DND-41 (cell line): ENCODE measurements at regions not wholly inside any gene's neighbourhood (a gene's known extent, or its start where the extent isn't known, plus 50 kb on each side); places are given as distances from the start of the nearest gene placed in this dataset.

ENCODE experiments used
- ATAC-seq: fragments of 200-7000 bp; cut with Tn5 transposase; 3 replicates; pipeline ENCODE4 v1.9.1; 2021; ENCODE audit warnings: low read depth; ENCODE audit not compliant: insufficient read depth
- DNase-seq: peaks from one replicate; pipeline ENCODE4 v3.0.0-alpha.2; 2020
- H2AFZ ChIP-seq: 2 replicates; pipeline ENCODE4 v1.6.0; 2012; ENCODE audit warnings: low read depth, low read length
- H3K27ac ChIP-seq: 2 replicates; pipeline ENCODE4 v1.5.1; 2012; ENCODE audit warnings: low read length, inconsistent platforms
- H3K27me3 ChIP-seq: fragments of 200-600 bp; sonication (generic); 2 replicates; pipeline ENCODE4 v1.6.0; 2012; ENCODE audit warnings: low read length, mild to moderate bottlenecking, inconsistent platforms; ENCODE audit not compliant: insufficient read depth, poor library complexity
- H3K36me3 ChIP-seq: 2 replicates; pipeline ENCODE4 v1.5.1; 2012; ENCODE audit warnings: low read length, inconsistent platforms; ENCODE audit not compliant: insufficient read depth
- H3K4me1 ChIP-seq: 2 replicates; pipeline ENCODE4 v1.5.1; 2012; ENCODE audit warnings: mild to moderate bottlenecking, low read length; ENCODE audit not compliant: insufficient read depth
- H3K4me2 ChIP-seq: 2 replicates; pipeline ENCODE4 v1.6.0; 2012; ENCODE audit warnings: mild to moderate bottlenecking, moderate library complexity, low read length, inconsistent platforms; ENCODE audit not compliant: insufficient read depth
- H3K4me3 ChIP-seq, 2 experiments: fragments of 200-600 bp in 1 of 2; shearing (Covaris generic) in 1 of 2; 2 replicates each; pipeline ENCODE4 v1.5.1; 2012 to 2016; ENCODE audit warnings: inconsistent platforms in 2 of 2, low read length in 2 of 2, mild to moderate bottlenecking in 2 of 2, low read depth in 1 of 2, moderate library complexity in 1 of 2
- H3K79me2 ChIP-seq: 2 replicates; pipeline ENCODE4 v1.6.0; 2012; ENCODE audit warnings: low read length, inconsistent platforms; ENCODE audit not compliant: insufficient read depth
- H3K9ac ChIP-seq: 2 replicates; pipeline ENCODE4 v1.6.0; 2012; ENCODE audit warnings: low read depth, mild to moderate bottlenecking, inconsistent platforms, low read length, moderate library complexity
- H3K9me3 ChIP-seq: 2 replicates; pipeline ENCODE4 v1.5.1; 2012; ENCODE audit warnings: low read length, moderate library complexity, mild to moderate bottlenecking, inconsistent platforms; ENCODE audit not compliant: insufficient read depth, severe bottlenecking
- H4K20me1 ChIP-seq: 2 replicates; pipeline ENCODE4 v1.6.0; 2012; ENCODE audit warnings: low read length; ENCODE audit not compliant: insufficient read depth
- CTCF ChIP-seq: IDR thresholded peaks from 2 replicates; pipeline ENCODE4 v1.5.1; 2012; ENCODE audit warnings: borderline replicate concordance, low read length, moderate library complexity, mild to moderate bottlenecking; ENCODE audit not compliant: poor library complexity, severe bottlenecking; ENCODE audit errors: extremely low read depth
- EZH2 ChIP-seq: IDR thresholded peaks from 3 replicates; pipeline ENCODE4 v1.6.1; 2012; ENCODE audit warnings: borderline replicate concordance, low read depth, mild to moderate bottlenecking, moderate library complexity, low read length, inconsistent platforms; ENCODE audit not compliant: severe bottlenecking

- ATAC-seq (no peak), DNase-seq (no peak)
- H2AFZ ChIP-seq: no peak overlapping the region
- H3K4me1 ChIP-seq: no peaks in the 10 kb centered on the region
- H3K9me3 ChIP-seq: no peaks in the 10 kb centered on the region
- H3K4me2 ChIP-seq: no peak overlapping the region
- no peak overlapping the region for H3K27ac ChIP-seq
- H3K36me3 ChIP-seq: no peaks in the 10 kb centered on the region
- H4K20me1 ChIP-seq: no peaks in the 10 kb centered on the region
- H3K27me3 ChIP-seq: peaks cover 3% of the 10 kb centered on the region
- no peaks in the 10 kb centered on the region for H3K79me2 ChIP-seq
- no peak overlapping the region for H3K9ac ChIP-seq
- TF ChIP-seq CTCF: no peak
- TF ChIP-seq EZH2: no peak
- H3K4me3 ChIP-seq: no peak overlapping the region
These were observed 690.4 kb upstream of the HS6ST1 start for GRCh38 chr2:129008881-129009554.

GRCh38 chr2:129009555-129010146, 691.0 kb upstream of the HS6ST1 start:
- Histone ChIP-seq H3K4me1 (no peaks in the 10 kb centered on the region), H4K20me1 (no peaks in the 10 kb centered on the region), H3K4me2 (no peak overlapping the region), H3K27ac (no peak overlapping the region), H3K4me3 (no peak overlapping the region), H3K27me3 (peaks cover 8% of the 10 kb centered on the region), H3K9ac (no peak overlapping the region), H2AFZ (no peak overlapping the region), H3K9me3 (no peaks in the 10 kb centered on the region), H3K79me2 (no peaks in the 10 kb centered on the region), H3K36me3 (no peaks in the 10 kb centered on the region)
- DNase-seq: no peak
- ATAC-seq: no peak
- TF ChIP-seq EZH2 (no peak), CTCF (no peak)

GRCh38 chr2:129010262-129010661, 691.6 kb upstream of the HS6ST1 start:
- H3K27me3 ChIP-seq: peaks cover 10% of the 10 kb centered on the region
- no peaks in the 10 kb centered on the region for H3K36me3 ChIP-seq
- ATAC-seq: no peak
- no peaks in the 10 kb centered on the region for H3K9me3 ChIP-seq
- no peak overlapping the region for H3K9ac ChIP-seq
- H3K4me1 ChIP-seq: no peaks in the 10 kb centered on the region
- no peaks in the 10 kb centered on the region for H3K79me2 ChIP-seq
- no peaks in the 10 kb centered on the region for H4K20me1 ChIP-seq
- no peak for TF ChIP-seq EZH2
- TF ChIP-seq CTCF: no peak
- H2AFZ ChIP-seq: no peak overlapping the region
- no peak for DNase-seq
- H3K27ac ChIP-seq: no peak overlapping the region
- H3K4me3 ChIP-seq: no peak overlapping the region
- no peak overlapping the region for H3K4me2 ChIP-seq
